Erythroblast (primary cell): ENCODE measurements at regions not wholly inside any gene's neighbourhood (a gene's known extent, or its start where the extent isn't known, plus 50 kb on each side); places are given as distances from the start of the nearest gene placed in this dataset.
"Not testable (repeated sequence)": the region's sequence is repeated elsewhere in the genome, so short reads cannot be mapped to it uniquely, and the experiment has no call there.

Experiments used
- DNase-seq, 2 experiments: peaks; one replicate each; lab custom pipeline; 2025; lab: John Stamatoyannopoulos, UW
- GATA1 ChIP-seq: IDR thresholded peaks from 2 replicates; pipeline ENCODE4 v1.6.1; 2011; ENCODE audit warnings: low read depth, mild to moderate bottlenecking, control low read depth, low read length, moderate library complexity
- POLR2A ChIP-seq: IDR thresholded peaks from 2 replicates; pipeline ENCODE4 v1.6.1; 2011; ENCODE audit warnings: mild to moderate bottlenecking, low read length

DNA sequence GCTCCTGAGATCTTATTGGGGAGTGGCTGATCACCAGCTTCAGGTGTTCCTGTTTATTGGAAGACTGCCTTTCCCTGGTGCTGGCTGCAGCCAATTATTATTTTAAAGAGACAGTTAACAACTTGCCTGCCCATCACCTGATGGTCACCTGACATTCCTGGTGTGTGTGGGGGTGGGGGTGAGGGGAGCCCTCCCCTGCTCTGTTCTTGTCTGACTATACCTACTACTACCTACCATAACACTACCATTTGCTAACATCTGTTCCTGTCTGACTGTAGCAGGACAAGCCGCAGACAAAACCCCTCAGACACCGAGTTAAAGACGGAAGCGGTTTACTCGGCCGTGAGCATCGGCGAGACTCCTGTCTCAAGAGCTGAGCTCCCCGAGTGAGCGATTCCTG lies 54.9 kb upstream of the NBPF3 start:
- TF ChIP-seq GATA1 (no peak), POLR2A (no peak)

DNA sequence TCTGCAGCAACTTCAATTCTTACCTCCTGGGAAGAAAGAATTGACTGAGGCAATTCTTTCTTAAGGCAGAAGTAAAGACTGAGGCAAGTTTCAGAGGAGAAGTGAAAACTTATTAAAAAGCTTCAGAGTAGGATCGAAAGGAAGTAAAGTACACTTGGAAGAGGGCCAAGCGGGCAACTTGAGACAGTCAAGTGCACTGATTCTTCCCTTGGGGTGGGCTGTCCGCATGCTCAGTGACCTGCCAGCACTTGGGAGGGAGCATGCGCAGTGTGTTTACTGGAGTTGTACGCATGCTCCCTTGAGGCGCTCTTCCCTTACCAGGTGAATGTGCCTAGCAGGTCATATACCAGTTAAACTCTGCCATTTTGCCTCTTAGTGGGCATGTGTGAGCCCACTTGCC lies 55.3 kb upstream of the NBPF3 start:
- no peak for DNase-seq
- TF ChIP-seq POLR2A (no peak), GATA1 (no peak)

More for the DNA sequence above, 54.9 kb upstream of the NBPF3 start:
- DNase-seq = no peak

DNA sequence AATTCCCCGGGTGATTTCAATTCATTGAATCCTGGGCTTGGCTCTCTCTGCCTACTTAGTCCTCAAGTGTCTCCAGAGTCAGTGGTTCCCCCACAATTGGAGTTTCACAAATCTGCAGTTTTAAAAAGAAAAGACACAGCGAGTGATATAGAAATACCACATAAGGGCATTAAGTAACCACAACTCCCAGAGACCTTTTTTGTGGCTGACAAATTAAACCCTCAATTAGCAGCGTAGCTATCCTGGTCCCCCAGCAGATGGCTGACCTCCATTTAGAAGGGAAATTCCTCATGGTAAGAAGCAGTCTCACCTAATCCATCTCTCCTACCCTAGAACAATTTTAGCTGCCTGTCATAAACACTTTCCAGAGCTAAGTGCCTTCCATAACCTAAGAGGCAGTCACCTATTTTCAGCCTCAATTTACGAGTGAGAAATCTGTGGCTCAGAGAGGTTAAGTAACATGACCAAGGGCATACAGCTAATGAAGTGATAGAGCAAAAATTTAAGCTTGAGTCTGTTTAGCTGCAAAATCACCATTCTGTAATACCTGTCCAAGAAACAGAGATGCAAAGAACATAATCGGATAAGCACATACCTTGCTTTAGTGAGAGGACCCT lies 56.0 kb upstream of the NBPF3 start:
- DNase-seq = no peak
- no peak for TF ChIP-seq GATA1
- no peak for TF ChIP-seq POLR2A

DNA sequence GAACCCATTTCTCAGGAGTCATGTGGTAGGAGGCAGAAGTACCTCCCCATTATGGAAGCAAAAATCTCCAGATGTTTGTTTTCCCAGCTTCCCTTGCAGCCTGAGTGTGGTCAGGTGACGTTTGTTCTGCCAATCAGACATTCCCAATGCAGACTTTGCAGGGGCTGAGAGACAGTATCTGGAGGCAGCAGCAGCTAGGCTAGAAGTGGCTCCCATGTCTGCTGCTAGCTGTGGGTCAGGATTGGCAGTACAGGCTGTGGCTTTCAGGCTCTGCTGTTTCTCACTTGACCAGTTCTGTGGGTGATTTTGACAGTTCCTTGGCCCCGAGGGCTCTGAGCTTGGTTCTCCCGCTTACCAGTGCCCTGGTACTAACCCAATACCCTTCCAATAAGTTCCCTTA lies 58.6 kb upstream of the NBPF3 start:
- DNase-seq = no peak
- TF ChIP-seq GATA1 (no peak), POLR2A (no peak)

DNA sequence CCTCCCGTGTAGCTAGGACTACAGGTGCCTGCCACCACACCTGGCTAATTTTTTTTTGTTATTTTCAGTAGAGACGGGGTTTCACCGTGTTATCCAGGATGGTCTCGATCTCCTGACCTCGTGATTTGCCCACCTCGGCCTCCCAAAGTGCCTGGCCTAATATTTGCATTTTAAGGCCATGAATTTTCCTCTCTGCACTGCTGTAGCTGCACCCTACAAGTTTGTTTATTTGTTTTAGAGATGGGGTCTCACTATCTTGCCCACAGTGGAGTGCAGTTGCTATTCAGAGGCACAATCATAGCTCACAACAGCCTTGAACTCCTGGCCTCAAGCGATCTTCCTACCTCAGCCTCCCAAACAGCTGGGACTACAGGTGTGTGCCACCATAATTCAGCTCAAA lies 59.8 kb upstream of the NBPF3 start:
- not testable (repeated sequence) for DNase-seq

DNA sequence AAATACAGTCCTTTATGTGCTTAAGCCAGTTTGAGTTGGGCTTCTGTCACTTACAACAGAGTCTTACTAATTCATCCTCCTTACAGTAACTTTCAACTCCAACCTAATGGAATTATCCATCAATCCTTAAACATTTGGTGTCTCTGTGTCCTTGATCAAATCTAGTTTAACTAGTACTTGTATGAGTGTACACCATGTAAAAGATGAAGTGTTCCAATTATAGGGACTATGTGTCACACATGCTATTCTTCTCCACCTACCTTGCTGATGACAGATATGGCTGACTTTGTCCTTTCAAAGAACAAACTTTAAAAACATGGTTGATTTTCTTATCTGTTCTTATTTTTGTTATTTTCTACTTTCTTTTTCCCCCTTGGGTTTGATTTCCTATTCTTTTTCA lies 60.4 kb upstream of the NBPF3 start:
- no peak for TF ChIP-seq POLR2A
- TF ChIP-seq GATA1 = no peak
- DNase-seq = no peak

DNA sequence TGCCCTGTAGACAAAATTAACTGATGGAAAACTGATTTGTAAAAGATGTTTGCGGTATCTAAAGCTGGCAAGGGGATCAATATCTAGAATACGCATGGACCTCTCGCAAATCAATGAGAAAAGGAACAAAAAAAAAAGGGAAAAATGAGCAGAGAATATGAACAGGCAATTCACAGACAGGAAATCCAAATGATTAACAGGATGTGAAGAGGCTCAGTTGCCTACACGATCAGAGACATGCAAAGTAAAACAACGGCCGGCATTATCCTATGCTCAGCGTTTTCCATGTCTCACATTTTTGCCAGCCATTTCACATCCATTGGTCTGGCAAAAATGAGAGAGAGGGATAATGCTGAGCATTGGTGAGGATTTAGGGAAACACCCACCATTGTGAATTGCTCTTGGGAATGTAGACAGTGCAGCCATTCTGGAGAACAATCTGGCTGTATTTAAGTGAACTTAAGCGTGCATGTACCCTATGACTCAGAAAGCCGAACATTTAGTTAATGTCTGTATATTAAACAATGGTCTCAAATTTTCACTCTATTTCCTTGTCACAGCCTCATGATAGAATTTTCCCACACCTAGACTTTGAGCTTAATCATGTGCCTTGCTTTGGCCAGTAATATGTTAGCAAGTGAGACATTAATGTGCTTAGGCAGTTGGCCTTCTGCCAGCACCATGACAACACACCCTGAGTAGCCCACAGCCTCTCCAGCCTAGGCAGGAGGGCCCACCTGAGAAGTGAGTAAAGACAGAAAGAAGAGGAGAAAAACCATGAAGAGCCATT lies 61.0 kb upstream of the NBPF3 start:
- TF ChIP-seq GATA1 (no peak), POLR2A (no peak)
- DNase-seq = peak in 1 of 2 experiments; percentile 46

DNA sequence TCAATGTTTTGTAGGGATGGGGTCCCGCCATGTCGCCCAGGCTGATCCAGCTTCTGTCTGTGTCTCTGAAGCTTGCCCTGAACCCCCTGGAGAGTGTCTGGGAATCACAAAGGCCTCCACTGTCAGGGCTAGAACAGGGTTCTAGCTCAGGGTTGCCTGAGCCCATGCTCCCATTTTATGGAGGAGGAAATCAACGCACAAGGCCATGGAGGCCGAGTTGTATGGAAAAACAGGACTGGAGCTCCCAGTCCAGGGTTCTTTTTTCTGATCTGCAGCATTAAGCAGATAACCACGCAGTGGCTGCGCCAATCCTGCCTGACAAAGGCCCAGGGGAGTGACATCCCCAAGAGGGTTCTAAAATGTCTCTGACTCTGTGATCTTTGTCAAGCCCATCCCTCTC lies 67.6 kb upstream of the NBPF3 start:
- DNase-seq = no peak
- no peak for TF ChIP-seq GATA1
- TF ChIP-seq POLR2A = no peak

DNA sequence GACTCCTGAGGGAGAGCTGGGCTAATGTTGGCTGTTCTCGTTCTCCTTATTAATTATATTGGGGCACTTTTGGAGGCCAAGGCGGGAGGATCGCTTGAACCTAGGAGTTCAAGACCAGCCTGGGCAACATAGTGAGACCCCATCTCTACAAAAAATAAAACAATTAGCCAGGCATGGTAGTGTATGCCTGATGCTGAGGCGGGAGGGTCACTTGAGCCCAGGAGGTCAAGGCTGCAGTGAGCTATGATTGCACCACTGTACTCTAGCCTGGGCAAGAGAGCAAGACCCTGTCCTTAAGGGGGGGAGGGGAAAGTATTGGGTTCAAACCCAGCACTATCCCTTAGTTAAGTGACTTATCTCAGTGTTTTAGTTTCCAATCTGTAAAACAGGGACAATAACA lies 70.0 kb upstream of the NBPF3 start:
- DNase-seq = no peak
- no peak for TF ChIP-seq POLR2A
- TF ChIP-seq GATA1 = no peak

DNA sequence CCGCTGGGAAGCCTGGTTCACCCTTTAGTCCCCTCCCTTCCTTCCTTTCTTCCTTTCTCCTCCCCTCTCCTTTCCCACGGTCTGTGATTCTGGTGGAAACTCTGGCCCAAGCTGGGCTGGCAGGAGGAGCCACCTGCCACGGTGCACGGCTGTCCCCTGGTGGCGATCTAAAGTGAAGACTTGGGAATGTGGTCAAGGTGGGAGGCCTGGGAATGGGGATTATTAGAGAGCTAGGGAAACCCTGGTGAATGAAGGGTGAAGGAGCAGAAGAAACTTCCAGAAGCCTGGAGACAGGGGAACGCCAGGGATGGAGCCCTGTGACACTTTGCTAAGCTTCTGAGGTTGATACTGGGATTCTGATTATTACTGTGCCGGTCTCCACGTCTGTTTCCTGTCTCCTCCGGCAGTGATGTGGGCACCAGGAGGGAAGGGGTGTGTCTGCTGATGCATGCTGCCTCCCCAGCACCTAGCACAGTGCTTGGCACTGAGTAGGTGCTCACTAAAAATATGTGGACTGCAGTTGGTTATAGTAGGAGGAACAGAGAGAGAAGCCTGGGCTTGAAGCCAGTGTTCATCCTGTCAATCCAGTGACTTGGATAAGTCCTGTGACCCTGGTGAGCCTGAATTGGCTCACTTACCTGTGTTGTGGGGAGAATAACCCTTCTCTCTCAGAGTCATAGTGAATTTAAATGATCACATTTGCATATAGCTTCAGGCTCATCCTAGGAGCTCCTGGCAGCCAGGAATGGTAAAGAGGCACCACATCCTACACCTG lies 71.2 kb upstream of the NBPF3 start:
- TF ChIP-seq GATA1 = no peak
- TF ChIP-seq POLR2A = no peak
- peak in 1 of 2 experiments; percentile 84 for DNase-seq

DNA sequence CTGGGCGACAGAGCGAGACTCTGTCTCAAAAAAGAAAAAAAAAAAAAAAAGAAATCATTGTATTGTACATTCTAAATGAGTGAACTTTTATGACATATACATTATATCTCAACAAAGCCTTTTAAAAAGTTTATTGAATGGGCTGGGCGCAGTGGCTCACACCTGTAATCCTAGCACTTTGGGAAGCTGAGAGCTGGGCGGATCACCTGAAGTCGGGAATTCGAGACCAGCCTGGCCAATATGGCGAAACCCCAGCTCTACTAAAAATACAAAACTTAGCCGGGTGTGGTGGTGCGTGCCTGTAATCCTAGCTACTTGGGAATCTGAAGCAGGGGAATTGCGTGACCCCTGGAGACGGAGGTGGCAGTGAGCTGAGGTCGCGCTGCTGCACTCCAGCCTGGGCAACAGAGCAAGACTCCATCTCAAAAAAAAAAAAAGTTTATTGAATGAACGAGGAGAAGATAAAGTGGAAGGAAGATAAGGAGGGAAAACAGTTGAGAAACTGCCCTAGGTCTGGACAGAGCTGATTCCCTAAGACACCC lies 71.9 kb upstream of the NBPF3 start:
- not testable (repeated sequence) for DNase-seq

DNA sequence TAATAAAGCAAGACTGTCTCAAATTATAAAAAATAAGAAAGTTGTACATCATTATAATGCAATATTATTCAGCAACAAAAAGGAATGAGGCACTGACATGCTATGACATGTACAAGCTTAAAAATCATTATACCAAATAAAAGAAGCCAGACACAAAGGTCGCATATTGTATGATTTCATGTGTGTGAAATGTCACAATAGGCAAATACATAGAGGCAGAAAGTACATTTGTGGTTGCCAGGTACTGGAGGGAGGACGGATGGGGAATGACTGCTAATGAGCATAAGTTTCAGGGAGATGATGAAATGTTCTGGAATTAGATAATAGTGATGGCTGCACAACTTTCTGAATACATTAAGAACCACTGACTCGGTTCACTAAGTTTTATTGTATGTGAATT lies 73.6 kb upstream of the NBPF3 start:
- TF ChIP-seq GATA1 = no peak
- TF ChIP-seq POLR2A = no peak
- no peak for DNase-seq

DNA sequence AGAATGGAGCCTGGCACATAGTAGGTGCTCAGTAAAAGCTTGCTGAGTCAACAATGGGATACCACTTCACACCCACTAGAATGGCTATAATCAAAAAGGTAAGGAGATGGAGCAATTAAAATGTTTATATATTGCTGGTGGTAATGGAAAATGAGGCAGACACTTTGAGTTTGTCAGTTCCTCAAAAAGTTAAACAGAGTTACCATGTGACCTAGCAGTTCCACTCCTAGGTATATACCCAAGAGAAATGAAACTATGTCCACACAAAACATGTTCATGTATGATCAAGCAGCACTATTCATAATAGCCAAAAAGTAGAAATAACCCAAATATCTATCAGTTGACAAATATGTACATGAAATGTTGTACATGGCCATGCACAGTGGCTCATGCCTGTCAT lies 74.8 kb upstream of the ECE1 start:
- no peak for DNase-seq
- TF ChIP-seq GATA1 (no peak), POLR2A (no peak)

DNA sequence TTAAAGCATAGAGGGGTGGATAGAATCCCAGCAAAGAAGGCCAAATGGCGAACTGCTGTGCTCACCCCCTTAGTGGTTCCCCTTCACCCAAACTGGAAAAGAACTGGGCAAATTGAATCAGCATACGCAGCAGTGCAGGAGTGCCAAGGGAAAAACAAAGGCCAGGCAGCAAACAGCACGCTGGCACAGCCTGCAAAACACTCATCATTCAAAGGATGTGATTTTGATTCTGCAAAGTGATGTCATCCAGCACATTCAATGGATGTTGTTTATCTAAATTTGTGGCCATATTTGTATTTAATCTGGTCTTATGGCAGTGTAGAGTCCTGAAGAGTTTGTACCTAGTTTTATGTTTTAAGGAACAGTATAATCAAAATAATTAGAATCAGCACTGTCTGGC lies 71.8 kb upstream of the ECE1 start:
- TF ChIP-seq GATA1 (no peak), POLR2A (no peak)
- no peak for DNase-seq

DNA sequence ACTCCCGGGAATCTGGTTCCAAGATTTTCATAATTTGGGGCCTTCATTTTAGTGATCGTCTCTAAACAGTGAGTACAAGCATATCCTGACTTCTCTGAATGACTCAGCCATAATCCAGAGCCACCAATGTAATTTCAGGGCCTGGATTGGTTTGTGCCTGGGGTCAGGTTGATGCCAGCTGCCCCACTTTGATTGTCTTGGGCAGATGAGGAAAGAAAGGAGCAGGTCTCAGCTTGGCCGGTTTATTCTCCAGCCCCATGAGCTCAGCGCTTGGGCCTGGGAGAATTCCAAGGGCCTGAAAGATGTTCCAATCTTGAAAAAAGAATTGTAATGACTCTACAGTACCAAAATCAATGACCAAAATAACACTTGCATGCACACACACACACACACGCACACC lies 71.2 kb upstream of the ECE1 start:
- TF ChIP-seq GATA1 = no peak
- TF ChIP-seq POLR2A = no peak
- no peak for DNase-seq
